SK-N-SH (cell line): ENCODE measurements at regions not wholly inside any gene's neighbourhood (a gene's known extent, or its start where the extent isn't known, plus 50 kb on each side); places are given as distances from the start of the nearest gene placed in this dataset.
A peak's percentile ranks its signal among the peaks of the same experiment; 100 is the strongest.

Experiments used
- CTCF ChIA-PET: fragments of 300-600, 350-600 bp; formaldehyde crosslinking; extraction: SDS; loops from one replicate; lab custom pipeline; 2021; lab: Yijun Ruan, JAX
- POLR2A ChIA-PET: fragments of 350-600 bp; sonication (Branson Sonifier 250); formaldehyde crosslinking; extraction: SDS; loops from one replicate; lab custom pipeline; 2020; ENCODE audit warnings: antibody characterized with exemption, inconsistent platforms; lab: Yijun Ruan, JAX
- DNase-seq: peaks from one replicate; pipeline ENCODE4 v3.0.0; 2012
- H2AFZ ChIP-seq: fragments of 200-600 bp; sonication (generic); 2 replicates; pipeline ENCODE4 v1.8.1; 2016; ENCODE audit warnings: antibody characterized with exemption, mild to moderate bottlenecking, low read depth
- H3F3A ChIP-seq: fragments of 200-600 bp; sonication (generic); replicated peaks from 2 replicates; pipeline ENCODE3; 2016; ENCODE audit warnings: antibody characterized with exemption, mild to moderate bottlenecking; ENCODE audit not compliant: insufficient read depth
- H3K27ac ChIP-seq, 2 experiments: fragments of 200-500 bp in 1 of 2; fragments of 200-600 bp in 1 of 2; sonication (Bioruptor generic) in 1 of 2; sonication (generic), shearing (Covaris generic) in 1 of 2; 2 replicates each; pipeline versions ENCODE4 v1.5.1 to v1.6.1; 2014 to 2016; ENCODE audit warnings: low read depth in 2 of 2, inconsistent platforms in 1 of 2, low read length in 1 of 2, mild to moderate bottlenecking in 1 of 2, mixed read lengths in 1 of 2
- H3K27me3 ChIP-seq: fragments of 200-600 bp; sonication (generic), shearing (Covaris generic); 2 replicates; pipeline ENCODE4 v1.6.1; 2016; ENCODE audit warnings: mixed run types; ENCODE audit not compliant: insufficient read depth
- H3K36me3 ChIP-seq, 2 experiments: fragments of 200-500 bp in 1 of 2; fragments of 200-600 bp in 1 of 2; sonication (Bioruptor generic) in 1 of 2; sonication (generic) in 1 of 2; replicated peaks in 1 of 2; 2 replicates each; pipeline versions ENCODE3 to v1.5.1; 2014 to 2016; ENCODE audit warnings: low read length in 1 of 2, mild to moderate bottlenecking in 1 of 2; ENCODE audit not compliant: insufficient read depth in 2 of 2, control insufficient read depth in 1 of 2
- H3K4me1 ChIP-seq, 2 experiments: fragments of 200-500 bp in 1 of 2; fragments of 200-600 bp in 1 of 2; sonication (Bioruptor generic) in 1 of 2; sonication (generic), shearing (Covaris generic) in 1 of 2; 2 replicates each; pipeline versions ENCODE4 v1.5.1 to v1.6.1; 2014 to 2016; ENCODE audit warnings: low read depth in 1 of 2, low read length in 1 of 2, mixed run types in 1 of 2; ENCODE audit not compliant: insufficient read depth in 2 of 2, control insufficient read depth in 1 of 2
- H3K4me2 ChIP-seq: fragments of 200-600 bp; sonication (generic), shearing (Covaris generic); 2 replicates; pipeline ENCODE4 v1.6.1; 2017; ENCODE audit warnings: mixed run types
- H3K4me3 ChIP-seq, 2 experiments: fragments of 200-500 bp in 1 of 2; fragments of 200-600 bp in 1 of 2; sonication (Bioruptor generic) in 1 of 2; sonication (generic), shearing (Covaris generic) in 1 of 2; 2 replicates each; pipeline versions ENCODE4 v1.5.1 to v1.8.1; 2014 to 2016; ENCODE audit warnings: low read depth in 2 of 2, inconsistent platforms in 1 of 2, low read length in 1 of 2, mild to moderate bottlenecking in 1 of 2, mixed read lengths in 1 of 2, moderate library complexity in 1 of 2
- H3K79me2 ChIP-seq: fragments of 200-600 bp; sonication (generic); 2 replicates; pipeline ENCODE4 v1.8.1; 2017; ENCODE audit warnings: mild to moderate bottlenecking; ENCODE audit not compliant: insufficient read depth
- H3K9ac ChIP-seq: fragments of 200-600 bp; sonication (generic); 2 replicates; pipeline ENCODE4 v1.6.1; 2017; ENCODE audit warnings: mixed run types
- H3K9me2 ChIP-seq: fragments of 200-600 bp; sonication (generic); 2 replicates; pipeline ENCODE4 v1.6.1; 2017; ENCODE audit warnings: mixed run types
- H3K9me3 ChIP-seq: fragments of 200-600 bp; sonication (generic); 2 replicates; pipeline ENCODE4 v1.6.1; 2017; ENCODE audit warnings: mixed run types, mild to moderate bottlenecking, moderate library complexity
- H4K20me1 ChIP-seq: fragments of 200-600 bp; sonication (generic); 2 replicates; pipeline ENCODE4 v1.6.1; 2017; ENCODE audit warnings: mild to moderate bottlenecking, mixed run types; ENCODE audit not compliant: insufficient read depth
- CTCF ChIP-seq: fragments of 200-600 bp; sonication (generic); IDR thresholded peaks from 2 replicates; pipeline ENCODE4 v1.6.1; 2017; ENCODE audit warnings: antibody characterized with exemption, mild to moderate bottlenecking, moderate library complexity
- EP300 ChIP-seq, 2 experiments: IDR thresholded peaks; 2 replicates each; pipeline versions ENCODE4 v1.4.0 to v1.6.1; 2012; ENCODE audit warnings: borderline replicate concordance in 1 of 2, low read depth in 1 of 2, low read length in 1 of 2
- FOSL2 ChIP-seq: IDR thresholded peaks from 2 replicates; pipeline ENCODE4 v1.4.0; 2012; ENCODE audit warnings: low read depth, mild to moderate bottlenecking, moderate library complexity, borderline replicate concordance
- FOXM1 ChIP-seq: IDR thresholded peaks from 2 replicates; pipeline ENCODE4 v1.4.0; 2012; ENCODE audit warnings: low read depth, mild to moderate bottlenecking
- JUND ChIP-seq: IDR thresholded peaks from 2 replicates; pipeline ENCODE4 v1.4.0; 2012
- NRF1 ChIP-seq: IDR thresholded peaks from 2 replicates; pipeline ENCODE4 v1.6.1; 2012; ENCODE audit warnings: low read depth, mild to moderate bottlenecking, low read length
- ZBTB33 ChIP-seq: IDR thresholded peaks from 2 replicates; pipeline ENCODE4 v1.4.0; 2012; ENCODE audit warnings: low read depth, borderline replicate concordance
- WGBS: methylation state at CpG from one replicate; pipeline ENCODE4 v1.1.6; 2017; ENCODE audit warnings: low lambda C conversion rate; 5-methylcytosine and 5-hydroxymethylcytosine counted together

- no peaks in the 10 kb centered on the region for H3K4me1 ChIP-seq
- POLR2A ChIA-PET, result no interaction called here
- H3K79me2 ChIP-seq, result no peaks in the 10 kb centered on the region
- H3K9me3 ChIP-seq, result no peaks in the 10 kb centered on the region
- no peaks in the 10 kb centered on the region for H3K36me3 ChIP-seq
- H3K9me2 ChIP-seq, result no peaks in the 10 kb centered on the region
- H2AFZ ChIP-seq, result no peak overlapping the region
- no peak overlapping the region for H3K9ac ChIP-seq
- H3K27ac ChIP-seq, result no peak overlapping the region
- no peak for DNase-seq
- H4K20me1 ChIP-seq, result no peaks in the 10 kb centered on the region
- no peak for TF ChIP-seq EP300 (IDR thresholded peaks at IDR 0.05; ENCODE audit: borderline replicate concordance in 1 of 2, low read depth in 1 of 2, low read length in 1 of 2)
- no peak for TF ChIP-seq FOSL2
- no peak for TF ChIP-seq JUND
- TF ChIP-seq FOXM1, result no peak
- TF ChIP-seq, all 33 proteins: peak for 0
- no peak overlapping the region for H3K4me2 ChIP-seq
- H3K27me3 ChIP-seq, result peaks cover 10% of the 10 kb centered on the region; the same call in 1 of the 2 replicates
- no peaks in the 10 kb centered on the region for H3F3A ChIP-seq
- 71% methylated on average over 3 of the region's 3 CpGs for WGBS
- CTCF ChIA-PET, result interaction anchor here (1.0 to 16.8 kb wide), 3 partner anchors 10 to 141 kb away, joined by 3 to 442 read pairs (median 6); no protein-coding TSS in a partner anchor
- H3K4me3 ChIP-seq, result no peak overlapping the region
Measured at GRCh38 chr12:30840715-30841114, 85.8 kb upstream of the TSPAN11 start.

GRCh38 chr12:30839643-30840220 is 85.0 kb upstream of the CAPRIN2 start:
- Histone ChIP-seq H4K20me1 (no peaks in the 10 kb centered on the region), H3K36me3 (no peaks in the 10 kb centered on the region), H3K79me2 (no peaks in the 10 kb centered on the region), H2AFZ (no peak overlapping the region), H3K27ac (no peak overlapping the region), H3K4me1 (no peaks in the 10 kb centered on the region), H3K9me3 (no peaks in the 10 kb centered on the region), H3K4me3 (no peak overlapping the region), H3F3A (no peaks in the 10 kb centered on the region), H3K9me2 (no peaks in the 10 kb centered on the region), H3K4me2 (no peak overlapping the region), H3K27me3 (peaks cover 10% of the 10 kb centered on the region; the same call in 1 of the 2 replicates), H3K9ac (no peak overlapping the region)
- 74% methylated on average over 7 of the region's 7 CpGs for WGBS
- no peak for TF ChIP-seq ZBTB33
- no peak for TF ChIP-seq FOXM1
- no peak for DNase-seq
- ChIA-PET CTCF (interaction anchor here (1.5 kb wide), 1 partner anchor 147 kb away, joined by 4 read pairs; no protein-coding TSS in a partner anchor), POLR2A (no interaction called here)

GRCh38 chr12:30837595-30837994 is 82.8 kb upstream of the CAPRIN2 start:
- no peak overlapping the region for H3K9ac ChIP-seq
- no peaks in the 10 kb centered on the region for H3F3A ChIP-seq
- WGBS, result 50% methylated on average over 5 of the region's 7 CpGs
- no peaks in the 10 kb centered on the region for H4K20me1 ChIP-seq
- H2AFZ ChIP-seq, result no peak overlapping the region
- H3K9me3 ChIP-seq, result no peaks in the 10 kb centered on the region
- H3K36me3 ChIP-seq, result no peaks in the 10 kb centered on the region
- ChIA-PET CTCF (interaction anchor here (1.3 kb wide), 1 partner anchor 10 kb away, joined by 7 read pairs; no protein-coding TSS in a partner anchor), POLR2A (no interaction called here)
- no peaks in the 10 kb centered on the region for H3K9me2 ChIP-seq
- H3K4me1 ChIP-seq, result no peaks in the 10 kb centered on the region
- no peak overlapping the region for H3K27ac ChIP-seq
- TF ChIP-seq CTCF (peak; percentile 16; the same call in 1 of the 2 replicates), NRF1 (no peak)
- no peak for DNase-seq
- no peak overlapping the region for H3K4me3 ChIP-seq
- no peak overlapping the region for H3K4me2 ChIP-seq
- peaks cover 10% of the 10 kb centered on the region; the same call in 1 of the 2 replicates for H3K27me3 ChIP-seq
- no peaks in the 10 kb centered on the region for H3K79me2 ChIP-seq
